GM19035 (cell line): ENCODE measurements at regions not wholly inside any gene's neighbourhood (a gene's known extent, or its start where the extent isn't known, plus 50 kb on each side); places are given as distances from the start of the nearest gene placed in this dataset.
"Not testable (repeated sequence)": the region's sequence is repeated elsewhere in the genome, so short reads cannot be mapped to it uniquely, and the experiment has no call there.

ENCODE experiments used
- ATAC-seq: cut with Tn5 transposase; IDR thresholded peaks from one replicate; pipeline ENCODE4 v1.9.1; 2021; ENCODE audit not compliant: unreplicated experiment

DNA sequence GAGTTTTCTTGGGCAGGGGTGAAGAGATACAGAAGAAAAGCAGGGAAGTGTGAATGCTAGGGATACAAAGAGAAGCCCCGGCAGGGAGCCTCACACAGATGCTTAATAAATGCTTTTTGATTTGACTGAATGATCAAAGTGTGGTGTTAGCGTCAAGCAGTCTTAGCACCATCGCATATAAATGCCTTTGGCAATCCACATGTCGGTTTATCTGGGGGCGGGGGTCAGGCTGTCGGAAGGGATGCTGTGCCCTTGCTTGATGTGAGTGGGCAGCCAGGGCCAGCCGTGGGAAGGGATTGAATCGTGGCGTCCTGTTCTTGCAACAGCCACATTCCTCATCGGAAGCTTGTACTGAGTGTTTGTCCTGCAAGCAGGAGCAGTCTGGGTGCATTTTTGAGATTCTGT, 173.1 kb downstream of the LACC1 start:
- no peak for ATAC-seq

DNA sequence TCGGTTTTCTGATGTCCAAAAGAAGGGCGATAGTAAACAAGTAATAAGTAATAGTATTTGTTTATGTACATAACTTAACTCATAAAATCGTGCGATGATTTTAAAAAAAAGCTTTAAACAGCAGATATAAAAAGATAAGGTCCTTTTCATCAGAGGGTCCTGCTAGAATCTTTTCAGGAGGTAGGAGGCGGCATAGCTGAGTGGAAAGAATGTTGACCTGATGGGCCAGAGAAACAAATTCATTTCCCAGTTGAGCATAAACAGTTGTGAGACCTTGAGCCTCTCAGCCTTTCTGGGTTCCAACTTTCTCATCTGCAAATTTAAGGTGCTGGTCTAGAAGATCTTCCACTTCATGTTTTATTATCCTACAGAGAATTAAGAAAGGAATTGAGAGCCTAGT, 173.5 kb downstream of the LACC1 start:
- ATAC-seq = no peak

GRCh38 chr13:44054525-44054924, 174.8 kb downstream of the LACC1 start:
- ATAC-seq = no peak

GRCh38 chr13:44055681-44056080, 176.0 kb downstream of the LACC1 start:
- not testable (repeated sequence) for ATAC-seq

GRCh38 chr13:44058067-44058466, 178.4 kb downstream of the LACC1 start:
- ATAC-seq = no peak

- no peak for ATAC-seq
Measured at GRCh38 chr13:44058624-44059215, 179.0 kb downstream of the LACC1 start.

DNA sequence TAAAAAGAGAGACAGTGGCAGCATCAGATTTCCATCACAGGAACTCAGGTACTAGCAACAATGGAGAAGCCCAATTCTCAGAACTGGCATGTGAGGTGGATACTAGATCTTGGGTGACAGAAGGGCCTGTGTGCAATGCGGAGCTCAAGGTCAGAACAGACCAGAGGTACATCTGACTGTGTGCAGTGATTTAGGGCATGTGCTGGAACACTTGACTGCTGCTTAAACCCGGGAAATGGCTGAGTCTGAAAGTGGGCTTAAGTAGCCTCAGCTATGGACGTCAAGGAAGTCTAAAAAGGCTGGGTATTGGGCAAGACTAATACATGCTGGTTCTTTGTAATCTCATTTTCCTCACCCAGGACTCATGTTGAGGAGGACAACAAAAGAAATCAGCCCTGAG, 182.2 kb downstream of the LACC1 start:
- no peak for ATAC-seq

DNA sequence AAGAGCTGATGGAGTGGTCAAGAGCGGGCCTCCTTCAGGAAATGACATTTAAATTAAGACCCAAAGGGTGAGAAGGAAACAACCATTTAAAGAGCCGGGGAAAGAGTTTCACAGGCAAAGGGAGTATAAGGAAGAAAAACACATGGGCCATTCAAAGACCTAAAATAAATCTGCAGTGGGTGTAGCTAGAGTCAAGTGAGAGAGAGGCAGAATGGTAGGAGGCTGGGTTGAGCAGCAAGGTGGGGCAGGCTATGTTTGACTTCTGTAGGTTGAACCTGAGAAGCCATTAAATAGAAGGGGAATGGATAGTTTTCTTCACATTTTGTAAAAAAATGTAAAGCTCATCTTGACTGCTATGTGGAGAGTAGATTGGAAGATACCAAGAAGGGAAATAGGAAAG, 183.8 kb downstream of the LACC1 start:
- no peak for ATAC-seq

DNA sequence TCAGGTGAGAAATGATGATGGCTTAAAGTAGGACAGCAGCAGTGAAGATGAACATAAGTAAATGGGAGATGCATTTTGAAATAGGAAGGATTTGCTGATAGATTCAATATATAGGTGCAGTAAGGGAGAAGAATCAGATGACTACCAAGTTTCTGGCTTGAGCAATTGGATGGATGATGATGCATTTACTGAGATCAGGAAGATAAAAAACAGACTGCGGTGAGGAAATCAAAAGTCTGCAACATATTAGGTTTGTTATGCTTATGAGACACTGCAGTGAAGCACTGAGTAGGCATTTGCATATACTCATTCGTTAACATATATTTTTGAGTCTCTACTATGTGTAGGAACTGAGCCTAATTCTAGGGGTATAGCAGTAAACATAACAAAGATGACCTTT, 184.2 kb downstream of the LACC1 start:
- no peak for ATAC-seq

GRCh38 chr13:44064357-44064756, 184.7 kb downstream of the LACC1 start:
- ATAC-seq = no peak

GRCh38 chr13:44068169-44068568, 188.5 kb downstream of the LACC1 start:
- no peak for ATAC-seq

- no peak for ATAC-seq
Measured at GRCh38 chr13:44068737-44069136, 189.0 kb downstream of the LACC1 start.

DNA sequence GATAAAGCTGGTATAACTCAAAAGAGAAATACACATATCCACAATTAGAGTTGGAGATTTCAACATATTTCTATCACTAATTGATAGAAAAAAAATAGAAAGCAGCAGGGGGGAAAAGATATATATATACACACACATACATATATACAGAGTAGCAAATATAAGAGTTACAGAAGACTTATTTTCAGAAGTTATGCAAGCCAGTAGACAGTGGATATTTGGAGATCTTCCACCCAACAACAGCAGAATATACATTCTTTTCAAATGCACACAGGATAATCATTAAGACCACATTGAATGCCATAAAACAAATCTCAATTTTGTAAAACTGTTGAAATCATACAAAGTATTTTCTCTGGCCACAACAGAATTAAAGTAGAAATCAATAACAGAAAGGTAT, 192.8 kb downstream of the LACC1 start:
- ATAC-seq = no peak

GRCh38 chr13:44074611-44075010, 194.9 kb downstream of the LACC1 start:
- no peak for ATAC-seq

GRCh38 chr13:44075113-44075512, 195.4 kb downstream of the LACC1 start:
- ATAC-seq = no peak

GRCh38 chr13:44078806-44079376, 199.2 kb downstream of the LACC1 start:
- no peak for ATAC-seq

DNA sequence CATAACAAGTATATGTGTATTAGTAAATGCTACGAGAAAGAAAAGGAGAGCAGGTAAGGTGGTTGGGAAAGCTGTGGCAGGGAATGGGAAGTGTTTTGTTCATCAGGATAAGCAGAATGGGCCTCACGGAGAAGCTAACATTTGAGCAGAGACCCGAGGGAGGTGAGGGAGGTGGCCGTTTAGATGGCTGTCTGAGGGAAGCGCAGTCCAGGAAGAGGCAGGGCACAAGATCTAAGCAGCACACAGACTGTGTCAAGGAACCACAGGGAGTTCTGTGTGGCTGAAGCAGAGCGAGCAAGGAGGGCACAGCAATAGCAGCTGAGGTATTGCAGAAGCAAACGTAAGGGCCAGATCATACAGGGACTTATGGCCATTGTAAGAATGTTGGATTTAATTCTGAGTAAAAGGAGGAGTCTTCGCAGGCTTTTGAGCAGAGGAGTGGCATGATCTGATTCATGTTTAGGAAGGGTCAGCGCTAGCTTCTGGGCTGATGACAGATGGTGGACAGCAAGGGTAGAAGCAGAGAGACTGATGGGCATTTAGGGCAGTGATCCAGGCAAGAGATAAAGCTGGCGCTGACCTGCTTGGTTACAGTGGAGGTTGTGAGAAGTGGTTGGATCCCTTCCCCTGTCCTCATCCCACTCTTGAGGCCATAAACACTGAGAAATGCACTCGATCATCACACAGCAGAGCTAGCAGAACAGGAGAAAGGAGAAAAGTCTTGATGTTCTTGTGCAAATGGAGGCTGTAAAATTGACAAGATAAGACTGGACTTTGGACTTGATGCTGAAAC, 199.9 kb downstream of the LACC1 start:
- no peak for ATAC-seq

GRCh38 chr13:44084146-44084545, 204.4 kb downstream of the LACC1 start:
- ATAC-seq = no peak

DNA sequence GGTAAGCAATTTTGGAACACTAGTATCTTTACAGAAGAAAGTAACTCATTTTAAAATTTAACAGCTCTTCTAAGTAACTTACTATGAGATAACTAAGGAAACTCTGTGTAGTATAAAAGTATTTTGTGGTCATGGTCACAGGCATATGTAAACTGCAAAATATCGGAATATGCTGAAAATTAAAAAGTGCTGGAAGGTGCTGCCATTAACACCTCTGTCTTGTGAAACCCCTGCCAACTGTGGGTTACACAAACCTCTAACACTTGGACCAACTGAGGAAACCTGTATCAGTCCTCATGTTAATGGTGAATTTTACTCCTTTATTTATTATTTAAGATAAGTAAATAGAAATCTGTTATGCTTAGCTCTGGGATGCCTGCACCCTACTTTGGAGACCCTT, 206.7 kb downstream of the LACC1 start:
- no peak for ATAC-seq

GRCh38 chr13:44088411-44088810, 208.7 kb downstream of the LACC1 start:
- no peak for ATAC-seq

- ATAC-seq = no peak
Measured at GRCh38 chr13:44088991-44089413, 209.3 kb downstream of the LACC1 start.

DNA sequence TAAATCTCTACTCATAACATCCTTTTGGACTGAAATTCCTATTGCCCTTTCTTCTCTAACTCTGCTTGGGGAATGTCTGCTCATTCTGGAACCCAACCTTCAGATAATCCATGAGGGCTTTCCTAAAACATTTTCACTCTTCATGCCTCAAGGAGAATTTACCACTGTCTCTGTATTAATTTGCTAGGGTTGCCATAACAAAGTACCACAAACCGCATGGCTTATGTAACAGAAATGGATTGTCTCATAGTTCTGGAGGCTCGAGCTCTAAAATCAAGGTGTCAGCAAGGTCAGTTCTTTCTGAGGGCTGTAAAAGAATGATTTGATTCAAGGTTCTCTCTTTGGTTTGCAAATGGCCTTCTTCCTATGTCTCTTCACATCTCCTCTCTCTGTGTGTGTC, 209.7 kb downstream of the LACC1 start:
- no peak for ATAC-seq
